Prostate gland (tissue), 2 donors: ENCODE measurements at regions not wholly inside any gene's neighbourhood (a gene's known extent, or its start where the extent isn't known, plus 50 kb on each side); places are given as distances from the start of the nearest gene placed in this dataset.

ENCODE experiments used
- POLR2A ChIP-seq: fragments of 450-650 bp; IDR thresholded peaks from one replicate; pipeline ENCODE4 v1.6.1; 2016; ENCODE audit warnings: antibody characterized with exemption, mild to moderate bottlenecking
- POLR2AphosphoS5 ChIP-seq: sonication (generic); formaldehyde crosslinking; IDR thresholded peaks from one replicate; pipeline ENCODE4 v1.6.1; 2017; ENCODE audit warnings: antibody characterized with exemption
- TF ChIP-seq, protein P1 (sequence below), 4 experiments: fragments of 200-600 bp in 2 of 4; fragments of 450-650 bp in 2 of 4; sonication (generic) in 2 of 4; IDR thresholded peaks; 1 replicate in 3 of 4; 2 replicates in 1 of 4; pipeline ENCODE4 v1.5.1; 2016 to 2019; ENCODE audit warnings: antibody characterized with exemption in 4 of 4, mild to moderate bottlenecking in 2 of 4, moderate library complexity in 2 of 4

DNA sequence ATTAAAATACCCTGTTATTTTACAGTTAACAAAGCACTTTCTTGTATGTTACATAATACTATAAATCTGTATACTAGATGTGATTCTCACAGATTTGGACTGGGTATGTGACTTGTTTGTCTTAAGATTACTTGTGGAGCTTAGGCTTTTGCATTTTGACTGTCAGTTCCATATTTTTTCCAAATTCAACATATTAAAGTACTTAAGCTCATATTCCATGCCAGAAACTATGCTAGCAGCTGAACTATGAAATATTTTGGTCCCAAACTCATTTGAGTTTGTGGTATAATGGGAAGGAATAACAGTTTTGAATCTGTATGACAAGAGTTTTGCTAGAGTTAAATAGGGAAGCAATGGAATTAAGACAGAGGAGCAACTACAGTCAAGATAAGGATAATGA is 841.4 kb downstream of the JRKL start:
- TF ChIP-seq, protein P1, sequence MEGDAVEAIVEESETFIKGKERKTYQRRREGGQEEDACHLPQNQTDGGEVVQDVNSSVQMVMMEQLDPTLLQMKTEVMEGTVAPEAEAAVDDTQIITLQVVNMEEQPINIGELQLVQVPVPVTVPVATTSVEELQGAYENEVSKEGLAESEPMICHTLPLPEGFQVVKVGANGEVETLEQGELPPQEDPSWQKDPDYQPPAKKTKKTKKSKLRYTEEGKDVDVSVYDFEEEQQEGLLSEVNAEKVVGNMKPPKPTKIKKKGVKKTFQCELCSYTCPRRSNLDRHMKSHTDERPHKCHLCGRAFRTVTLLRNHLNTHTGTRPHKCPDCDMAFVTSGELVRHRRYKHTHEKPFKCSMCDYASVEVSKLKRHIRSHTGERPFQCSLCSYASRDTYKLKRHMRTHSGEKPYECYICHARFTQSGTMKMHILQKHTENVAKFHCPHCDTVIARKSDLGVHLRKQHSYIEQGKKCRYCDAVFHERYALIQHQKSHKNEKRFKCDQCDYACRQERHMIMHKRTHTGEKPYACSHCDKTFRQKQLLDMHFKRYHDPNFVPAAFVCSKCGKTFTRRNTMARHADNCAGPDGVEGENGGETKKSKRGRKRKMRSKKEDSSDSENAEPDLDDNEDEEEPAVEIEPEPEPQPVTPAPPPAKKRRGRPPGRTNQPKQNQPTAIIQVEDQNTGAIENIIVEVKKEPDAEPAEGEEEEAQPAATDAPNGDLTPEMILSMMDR (IDR thresholded peaks at IDR 0.05) = no peak
- TF ChIP-seq POLR2AphosphoS5 (no peak), POLR2A (no peak)
